ENCODE measurements at regions not wholly inside any gene's neighbourhood (a gene's known extent, or its start where the extent isn't known, plus 50 kb on each side); places are given as distances from the start of the nearest gene placed in this dataset.

DNA sequence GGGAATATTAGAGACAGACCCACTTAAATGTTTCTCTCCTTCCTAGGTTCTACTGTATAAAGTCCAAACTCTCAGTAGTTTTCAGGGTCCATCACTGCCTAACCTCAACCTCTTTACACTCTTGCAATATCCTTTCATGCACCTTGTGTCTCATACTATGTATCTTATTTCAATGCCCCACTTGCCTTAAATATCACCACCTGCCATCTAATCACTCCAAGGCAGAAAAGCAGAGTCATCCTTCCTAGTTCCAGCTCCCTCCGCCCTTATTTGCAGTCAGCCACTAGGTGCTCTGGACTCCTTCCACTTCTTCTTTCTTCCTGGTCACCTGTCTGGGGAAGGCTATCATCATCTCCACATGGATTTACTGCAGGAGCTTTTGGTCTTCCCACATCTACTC is 322.0 kb downstream of the MFSD1 start:
- no peak for DNase-seq (ENCODE audit: low read depth in 4 of 4, low spot score in 2 of 4)

DNA sequence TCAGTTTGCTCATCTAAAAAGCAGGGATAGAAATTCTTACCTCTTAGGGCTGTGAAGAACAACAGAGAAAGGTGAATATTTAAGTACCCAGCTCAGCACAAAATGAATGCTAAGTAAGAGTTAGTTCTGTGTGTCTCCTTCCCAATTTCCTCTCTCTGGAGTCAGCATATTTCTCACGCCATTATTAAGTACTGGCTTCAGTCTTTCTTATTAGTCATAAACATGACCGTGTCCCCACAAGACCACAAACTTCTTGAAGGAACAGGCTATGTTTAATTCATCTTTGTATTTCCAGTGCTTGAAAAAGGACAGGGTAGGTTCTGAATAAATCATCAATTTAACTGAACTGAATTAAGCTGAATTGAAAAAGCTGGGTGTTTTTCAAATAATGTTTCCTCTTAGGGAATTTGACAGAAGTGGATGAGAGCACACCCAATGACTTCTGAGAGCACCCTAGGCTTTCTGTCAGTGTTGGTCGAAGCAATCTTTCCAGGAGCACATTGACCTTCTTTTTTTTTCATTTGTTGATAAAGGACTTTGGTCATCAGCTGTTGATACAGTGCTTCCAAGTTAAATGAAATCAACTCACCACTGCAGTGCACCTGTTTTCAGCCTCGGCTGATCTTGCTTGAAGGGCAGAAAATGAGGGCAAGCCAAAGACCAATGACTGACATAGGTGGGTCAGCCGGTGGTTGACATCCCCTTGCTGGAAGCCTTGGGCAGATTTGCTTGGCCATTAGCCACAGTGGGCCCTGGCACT is 324.6 kb downstream of the MFSD1 start:
- no peak for DNase-seq (ENCODE audit: low read depth in 4 of 4, low spot score in 2 of 4)

DNA sequence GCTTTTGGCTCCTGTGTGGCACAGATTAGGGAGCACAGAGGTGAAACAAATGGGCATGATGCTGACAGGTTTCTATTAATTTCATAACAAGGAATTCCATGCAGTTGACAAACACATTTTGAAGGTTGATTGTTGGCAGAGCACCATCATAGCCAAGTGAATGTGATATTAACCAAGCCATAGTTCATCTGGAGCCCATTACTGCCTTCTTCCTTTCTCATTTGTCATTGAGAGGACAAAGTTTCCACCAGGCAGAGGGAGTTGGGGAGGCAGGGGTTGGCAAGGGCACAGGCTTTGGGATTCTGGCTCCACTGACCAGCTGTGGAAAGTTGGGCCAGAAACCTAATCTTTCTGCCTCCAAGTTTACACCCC is 325.2 kb downstream of the MFSD1 start:
- no peak for DNase-seq (ENCODE audit: low read depth in 4 of 4, low spot score in 2 of 4)

DNA sequence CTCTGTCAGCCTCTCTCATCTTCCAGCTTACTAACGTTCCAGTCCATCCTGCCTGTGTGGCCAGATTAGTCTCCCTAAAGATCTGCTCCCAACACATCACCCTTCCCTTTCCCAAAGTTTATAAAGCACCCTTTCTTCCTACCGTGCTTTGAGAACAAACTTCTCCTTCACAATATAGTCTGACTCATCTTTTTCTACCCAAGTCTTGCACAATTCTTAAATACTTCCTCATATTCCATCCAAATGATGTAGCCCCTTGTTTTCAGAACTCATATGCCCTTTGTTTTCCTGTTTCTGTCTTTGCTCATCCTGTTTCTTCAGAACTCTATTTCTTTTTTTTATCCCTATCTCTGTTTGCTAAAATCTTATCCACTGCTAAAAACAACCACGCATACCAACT is 326.8 kb downstream of the MFSD1 start:
- DNase-seq (ENCODE audit: low read depth in 4 of 4, low spot score in 2 of 4) = no peak

DNA sequence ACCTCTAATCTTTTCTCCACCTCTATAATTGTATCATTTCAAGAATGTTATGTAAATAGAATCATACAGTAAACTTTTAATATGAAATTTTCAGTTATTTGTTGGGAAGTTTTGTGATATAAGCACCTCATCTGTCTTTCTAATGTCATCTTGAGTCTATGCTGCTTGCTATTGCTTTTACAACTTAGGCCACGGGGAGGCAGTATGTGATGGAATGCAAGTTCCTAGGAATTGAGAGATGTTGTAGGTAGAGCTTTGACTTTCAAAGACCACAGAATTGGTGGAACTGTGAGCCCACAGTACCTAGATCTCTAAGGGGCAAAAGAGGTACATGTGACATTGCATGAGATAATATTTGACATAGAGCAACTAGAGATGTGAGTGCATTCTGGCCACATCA is 328.3 kb downstream of the MFSD1 start:
- DNase-seq (ENCODE audit: low read depth in 4 of 4, low spot score in 2 of 4) = no peak

DNA sequence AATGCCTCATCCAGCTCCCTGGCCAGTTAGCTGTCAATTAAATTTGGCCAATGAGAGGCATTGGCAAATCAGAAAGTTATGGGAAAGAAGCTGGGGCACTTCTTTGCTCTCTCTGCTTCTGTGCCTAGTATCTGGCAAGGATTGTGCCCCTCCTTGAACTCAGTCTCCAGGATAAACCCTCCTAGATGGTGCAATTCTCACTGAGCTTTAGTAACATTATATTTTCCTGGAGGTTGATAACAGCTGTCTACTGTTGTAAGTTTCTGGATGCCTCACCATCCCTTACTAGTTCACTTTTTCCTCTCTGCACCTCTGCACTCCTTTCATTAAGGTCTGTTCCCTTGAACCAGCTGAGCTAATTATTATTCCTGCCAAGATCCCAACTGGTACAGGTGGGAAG is 329.5 kb downstream of the MFSD1 start:
- no peak for DNase-seq (ENCODE audit: low read depth in 4 of 4, low spot score in 2 of 4)

DNA sequence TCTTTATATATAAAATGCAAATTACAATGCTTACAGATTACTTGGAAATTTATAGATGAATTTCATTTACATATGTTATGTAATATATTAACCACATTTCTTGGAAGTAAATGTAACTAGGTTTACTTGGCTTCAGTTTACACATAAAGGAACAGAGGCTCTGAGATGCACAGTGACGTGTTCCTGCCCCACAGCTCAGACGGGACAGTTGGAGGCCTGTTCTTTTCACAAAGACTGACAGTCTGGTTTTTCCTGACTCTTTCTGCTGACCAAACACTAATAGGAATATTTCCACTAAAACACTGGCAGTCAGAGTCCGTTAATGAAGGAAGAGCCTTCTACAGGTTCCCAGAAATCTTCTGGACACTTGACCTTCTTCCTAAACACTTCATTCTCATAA is 336.1 kb downstream of the MFSD1 start:
- no peak for DNase-seq (ENCODE audit: low read depth in 4 of 4, low spot score in 2 of 4)

DNA sequence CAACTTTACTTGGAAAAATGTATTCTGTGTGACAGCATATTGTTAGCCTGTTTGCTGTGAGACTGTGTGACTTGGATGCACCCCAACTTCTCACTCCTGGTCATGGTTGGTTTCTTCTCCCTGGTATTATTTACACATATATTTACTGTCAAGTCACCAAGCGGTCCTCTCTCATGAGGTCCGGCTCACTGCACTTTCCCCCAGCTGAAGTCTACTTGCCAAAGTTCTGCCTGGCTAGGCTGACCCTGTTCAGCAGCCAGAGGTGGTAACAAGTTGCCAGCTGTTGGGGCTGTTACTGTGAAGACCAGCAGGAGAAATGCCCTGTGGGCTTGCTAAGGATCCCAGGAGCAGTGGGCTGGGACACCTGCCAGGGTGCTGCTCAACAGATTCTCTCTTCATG is 337.5 kb downstream of the MFSD1 start:
- DNase-seq (ENCODE audit: low read depth in 4 of 4, low spot score in 2 of 4) = no peak

DNA sequence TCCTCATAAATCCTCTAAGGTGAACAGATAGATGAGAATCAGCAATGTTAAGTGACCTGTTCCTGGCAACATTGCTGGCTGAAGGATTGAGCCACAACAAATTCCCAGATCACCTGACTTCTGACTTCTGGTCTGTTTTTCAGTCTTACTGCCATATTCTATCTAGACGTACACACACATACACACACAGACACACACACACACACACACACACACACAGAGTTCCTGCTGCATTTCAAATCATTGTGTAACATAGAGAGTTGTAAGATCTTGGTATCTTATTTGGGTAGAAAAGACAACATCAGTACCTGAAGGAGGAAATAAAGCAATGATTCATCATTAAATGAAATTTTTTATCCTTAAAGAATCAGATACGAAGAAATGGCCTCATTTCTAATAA is 342.6 kb downstream of the MFSD1 start:
- DNase-seq (ENCODE audit: low read depth in 4 of 4, low spot score in 2 of 4) = no peak

DNA sequence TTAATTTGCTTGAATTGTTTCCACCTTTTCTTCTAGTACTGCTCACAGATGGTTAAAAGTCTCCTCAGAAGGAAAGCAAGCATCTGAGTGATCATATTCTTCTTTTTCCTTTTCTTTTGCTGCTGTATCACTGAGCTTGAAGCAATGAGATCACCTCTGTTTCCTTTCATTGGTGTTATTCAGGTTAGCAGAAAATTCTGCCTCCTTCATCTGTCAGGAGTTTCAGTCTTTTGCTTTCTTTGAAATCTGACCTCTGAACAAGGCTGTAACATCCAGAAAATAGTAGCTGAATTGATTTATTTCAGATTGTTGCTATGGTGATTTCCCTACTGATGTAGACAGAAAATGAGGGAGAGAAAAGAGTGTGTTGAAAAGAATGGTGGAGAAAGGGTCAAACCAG is 343.0 kb downstream of the MFSD1 start:
- no peak for DNase-seq (ENCODE audit: low read depth in 4 of 4, low spot score in 2 of 4)

DNA sequence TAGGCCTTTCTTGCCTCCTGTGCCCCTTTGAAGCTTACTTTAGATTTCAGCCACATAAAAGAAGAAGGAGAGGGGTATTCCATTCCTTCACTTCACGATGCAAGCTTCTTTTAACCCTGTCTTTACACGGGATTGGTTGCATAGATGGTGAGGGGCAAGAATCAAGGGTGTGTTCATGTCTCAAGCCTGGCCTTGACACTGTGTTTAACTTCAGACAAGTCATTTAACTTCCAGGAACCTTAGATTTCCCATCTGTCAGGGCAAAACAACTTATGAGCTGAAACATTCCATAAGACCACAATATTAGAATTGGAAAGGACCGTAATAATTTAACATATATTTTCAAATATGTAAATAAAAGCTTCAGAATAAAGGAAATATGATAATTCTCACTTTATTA is 344.5 kb downstream of the MFSD1 start:
- no peak for DNase-seq (ENCODE audit: low read depth in 4 of 4, low spot score in 2 of 4)

DNA sequence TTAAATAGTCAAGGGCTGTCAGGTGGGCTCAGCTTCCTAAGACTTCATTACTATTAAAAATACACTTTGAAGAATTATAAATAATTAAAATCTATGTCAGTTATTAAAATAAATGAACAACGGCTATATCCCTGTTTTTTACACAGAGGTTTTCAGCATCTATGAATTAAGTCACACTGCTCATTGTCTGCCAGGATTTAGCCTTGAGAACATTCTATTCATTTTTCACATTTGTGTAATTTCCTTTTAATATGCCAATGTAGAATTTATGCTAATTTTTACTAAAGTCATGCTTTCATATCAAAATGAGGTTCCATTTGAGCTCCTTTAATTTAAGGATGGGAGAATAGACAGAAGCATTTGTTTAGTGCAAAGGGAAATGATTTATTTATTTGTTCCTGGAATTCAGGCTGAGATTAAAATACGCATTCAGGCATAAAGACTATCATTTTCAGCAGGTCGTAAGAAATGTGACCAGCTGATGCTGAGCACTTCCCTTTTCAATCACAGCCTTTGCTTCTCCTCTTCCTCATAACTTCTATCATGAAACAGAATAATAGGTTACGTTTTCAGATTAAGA is 345.1 kb downstream of the MFSD1 start:
- no peak for DNase-seq (ENCODE audit: low read depth in 4 of 4, low spot score in 2 of 4)

DNA sequence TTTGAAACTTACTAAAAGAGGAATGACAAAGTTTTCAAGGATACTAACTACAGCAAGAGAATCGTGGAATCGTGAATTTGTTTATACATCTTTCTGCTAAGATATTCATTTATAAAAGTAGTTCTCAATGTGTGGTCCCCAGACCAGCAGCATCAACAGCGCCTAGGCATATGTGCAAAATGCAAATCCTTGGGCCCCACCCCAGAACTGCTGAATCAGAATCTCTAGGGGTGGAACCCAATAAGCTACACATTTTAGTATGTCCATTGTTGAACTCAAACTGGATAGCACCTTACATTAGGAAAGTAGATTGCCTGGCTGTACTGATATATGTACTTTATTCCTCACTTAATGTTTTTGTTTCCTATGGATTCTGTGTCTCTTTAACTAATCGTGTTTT is 346.0 kb downstream of the MFSD1 start:
- no peak for DNase-seq (ENCODE audit: low read depth in 4 of 4, low spot score in 2 of 4)

DNA sequence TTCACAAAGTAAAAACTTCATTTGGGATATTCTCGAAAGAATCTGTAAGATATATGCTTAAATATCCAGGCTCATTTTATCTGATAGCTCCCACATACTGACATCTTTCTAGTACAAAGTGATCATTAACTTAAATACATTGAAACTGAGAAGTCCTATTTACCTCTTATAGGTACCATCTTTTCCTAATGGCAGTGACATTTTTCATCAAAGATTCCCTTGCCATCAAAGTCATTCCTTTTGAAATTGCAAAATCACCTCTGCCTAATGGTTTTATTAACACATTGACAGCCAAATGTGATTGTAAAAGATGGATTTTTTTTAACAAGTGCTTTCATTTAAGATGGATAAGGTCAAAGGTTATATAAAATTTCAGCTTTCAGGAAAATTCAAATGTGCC is 346.6 kb downstream of the MFSD1 start:
- no peak for DNase-seq (ENCODE audit: low read depth in 4 of 4, low spot score in 2 of 4)

DNA sequence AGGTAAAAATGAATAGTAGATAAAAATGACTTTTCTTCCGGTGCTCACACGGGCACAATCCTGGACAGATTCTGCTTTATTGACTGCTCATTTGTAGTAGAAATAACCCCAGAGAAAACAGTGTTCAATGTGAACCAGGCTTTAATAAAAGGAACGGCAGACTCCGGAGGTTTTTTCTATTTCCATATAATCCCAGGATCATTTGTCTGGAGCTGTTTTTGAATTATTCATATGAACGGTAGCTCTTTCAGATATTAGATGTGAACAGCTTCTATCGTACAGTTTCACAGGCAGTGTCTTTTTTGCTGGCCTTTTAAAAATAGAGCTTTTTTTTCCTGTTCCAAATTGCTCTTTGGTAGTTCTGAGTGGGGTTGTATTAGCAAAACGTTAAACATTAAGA is 347.3 kb downstream of the MFSD1 start:
- no peak for DNase-seq (ENCODE audit: low read depth in 4 of 4, low spot score in 2 of 4)

DNA sequence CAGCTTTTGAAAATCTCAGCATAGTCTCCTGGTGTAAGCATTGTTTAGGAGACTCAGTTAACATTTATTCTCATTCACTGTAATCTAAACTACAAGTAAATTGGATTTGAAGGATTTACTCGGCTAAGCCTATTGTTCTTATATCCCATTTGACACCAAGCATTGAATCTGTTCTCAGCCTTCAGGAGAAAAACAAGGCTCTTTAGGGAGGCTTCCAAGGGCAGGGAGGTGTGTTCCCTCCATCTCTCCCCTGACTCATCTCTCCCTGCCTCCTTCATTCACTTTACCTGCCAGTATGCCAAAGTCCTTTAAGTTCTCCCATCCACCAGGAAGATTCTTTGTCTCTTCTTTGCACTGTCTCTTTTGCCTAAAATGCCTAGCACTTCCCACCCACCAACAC is 347.8 kb downstream of the MFSD1 start:
- no peak for DNase-seq (ENCODE audit: low read depth in 4 of 4, low spot score in 2 of 4)

DNA sequence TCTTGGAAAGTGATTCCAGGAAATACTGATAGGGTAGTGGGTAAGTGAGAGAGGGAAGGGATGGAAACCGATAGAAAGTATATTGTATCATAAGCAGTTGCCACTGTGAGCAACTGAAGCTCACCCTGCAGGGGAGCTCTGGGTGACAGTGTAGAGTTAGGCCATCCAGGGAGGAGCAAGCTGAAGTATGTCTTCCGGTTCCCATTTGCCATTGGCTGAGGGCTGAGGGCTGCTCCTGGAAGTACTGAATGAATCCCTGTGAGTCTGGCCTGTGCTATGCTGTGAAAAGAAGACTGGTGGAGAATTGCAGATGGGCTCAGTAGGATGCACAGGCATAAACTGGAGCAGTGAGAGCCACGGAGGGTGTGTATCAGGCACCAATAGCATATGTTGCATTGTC is 348.3 kb downstream of the MFSD1 start:
- no peak for DNase-seq (ENCODE audit: low read depth in 4 of 4, low spot score in 2 of 4)

DNA sequence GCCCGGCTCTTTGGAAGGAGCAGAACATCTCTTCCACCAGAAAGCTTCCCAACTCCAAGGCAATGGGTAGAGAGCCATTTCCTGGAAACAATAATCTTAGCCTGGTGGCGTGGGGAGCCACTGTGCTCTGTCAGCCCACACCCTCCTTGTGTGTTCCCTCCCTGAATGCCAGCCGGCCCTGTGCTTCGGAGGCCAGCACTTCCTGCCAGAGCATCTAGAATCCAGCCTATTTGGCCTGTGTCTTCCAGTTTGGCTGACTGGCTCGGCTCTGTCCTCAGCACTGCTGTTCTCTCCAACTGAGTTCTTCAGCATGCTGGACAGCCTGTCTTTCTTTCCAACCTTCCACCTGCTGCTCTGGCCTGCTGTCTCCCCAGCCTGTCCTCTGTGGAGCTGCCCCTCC is 349.3 kb downstream of the MFSD1 start:
- DNase-seq (ENCODE audit: low read depth in 4 of 4, low spot score in 2 of 4) = no peak

DNA sequence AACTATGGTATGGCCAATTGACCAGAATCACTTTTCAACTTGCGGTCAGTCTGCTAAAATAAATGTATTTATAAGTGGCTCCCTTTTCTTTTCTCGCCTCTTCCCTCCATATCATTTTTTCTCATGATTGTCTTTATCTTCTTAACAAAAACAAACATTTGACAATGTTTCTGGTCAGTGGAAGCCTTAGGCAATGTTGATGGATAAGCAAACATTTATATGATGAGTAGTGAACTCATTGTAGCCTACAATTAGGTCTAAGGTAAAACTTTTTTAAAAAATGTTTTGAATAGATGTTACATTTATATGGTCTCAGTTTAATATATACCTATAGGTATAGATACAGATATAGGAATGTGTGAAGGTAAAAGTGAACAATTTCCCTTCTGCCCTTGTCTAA is 355.4 kb downstream of the MFSD1 start:
- no peak for DNase-seq (ENCODE audit: low read depth in 4 of 4, low spot score in 2 of 4)

DNA sequence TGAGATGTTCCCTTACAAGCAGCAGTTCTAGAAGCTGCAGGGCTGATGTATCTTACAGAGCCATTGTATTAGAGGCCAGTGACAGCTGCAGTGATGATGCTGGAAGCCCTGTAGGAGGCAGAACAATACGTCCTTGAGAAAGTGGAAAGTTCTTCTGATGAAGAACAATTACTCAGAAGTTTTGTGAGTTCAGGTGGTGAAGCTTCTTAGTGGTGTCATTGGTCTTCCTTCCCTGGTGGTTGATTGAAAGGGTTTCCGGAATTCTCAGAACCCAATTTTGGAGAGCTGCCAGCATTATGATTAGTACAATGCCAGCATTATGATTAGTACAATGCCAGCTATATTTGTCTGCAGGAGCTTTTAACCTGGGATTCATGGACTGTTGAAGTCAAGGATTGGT is 356.4 kb downstream of the MFSD1 start:
- DNase-seq (ENCODE audit: low read depth in 4 of 4, low spot score in 2 of 4) = no peak

DNA sequence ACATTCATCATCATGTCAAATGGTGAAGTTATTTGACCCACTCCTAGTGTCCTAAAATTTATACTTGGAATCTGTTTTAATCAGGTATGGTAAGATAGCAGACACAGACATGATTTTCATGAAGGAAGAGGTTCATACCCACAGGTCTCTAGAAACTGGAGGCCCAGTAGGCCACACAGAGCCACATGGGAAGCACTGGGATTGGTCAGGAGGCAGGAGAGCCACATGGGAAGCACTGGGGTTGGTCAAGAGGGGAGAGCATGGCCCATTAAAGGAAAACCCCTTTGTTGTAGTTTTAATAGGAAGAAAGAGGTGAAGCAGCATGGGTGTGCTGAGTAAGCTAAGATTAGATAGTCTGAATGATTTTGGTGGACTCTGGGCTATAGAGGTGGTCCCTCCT is 356.9 kb downstream of the MFSD1 start:
- no peak for DNase-seq (ENCODE audit: low read depth in 4 of 4, low spot score in 2 of 4)

DNA sequence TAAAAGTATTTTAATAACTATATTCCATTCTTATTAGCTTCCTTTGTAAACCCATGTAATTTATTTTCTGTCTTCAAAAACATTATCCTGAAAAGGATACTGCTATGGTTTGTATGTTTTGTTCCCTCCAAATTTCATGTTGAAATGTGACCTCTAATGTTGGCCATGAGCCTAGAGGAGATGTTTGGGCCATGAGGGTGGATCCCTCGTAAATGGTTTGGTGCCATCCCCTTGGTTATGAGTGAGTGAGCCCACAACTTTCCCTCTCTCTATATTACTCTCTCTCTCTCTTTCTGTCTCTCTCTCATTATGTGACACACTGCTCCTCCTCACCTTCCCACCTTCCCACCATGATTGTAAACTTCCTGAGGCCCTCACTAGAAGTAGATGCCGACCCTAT is 357.7 kb downstream of the MFSD1 start:
- DNase-seq (ENCODE audit: low read depth in 4 of 4, low spot score in 2 of 4) = no peak

DNA sequence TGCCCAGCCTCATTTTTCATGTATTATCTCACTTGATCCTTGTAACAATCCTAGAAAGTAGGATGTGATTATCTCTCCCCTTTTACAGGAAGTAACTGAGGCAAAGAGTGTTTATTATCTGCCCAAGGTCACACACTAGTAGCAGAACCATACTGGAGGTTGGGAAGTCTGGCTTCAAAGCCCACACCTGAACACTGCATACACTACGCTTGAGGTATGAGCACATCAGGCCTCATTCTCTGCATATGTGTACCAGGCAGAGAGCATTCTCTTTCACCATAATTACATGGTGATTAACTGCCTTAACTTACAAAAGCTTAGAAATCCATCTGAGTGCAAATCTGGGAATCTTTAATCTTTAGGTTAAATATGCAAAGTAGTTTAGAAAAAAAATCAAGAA is 361.8 kb downstream of the MFSD1 start:
- DNase-seq (ENCODE audit: low read depth in 4 of 4, low spot score in 2 of 4) = no peak

All from left renal cortex interstitium (tissue), 4 donors.